Sigmoid colon (tissue), 4 donors: ENCODE measurements at regions not wholly inside any gene's neighbourhood (a gene's known extent, or its start where the extent isn't known, plus 50 kb on each side); places are given as distances from the start of the nearest gene placed in this dataset.

ENCODE experiments used
- POLR2AphosphoS5 ChIP-seq, 4 donors: sonication (generic); formaldehyde crosslinking; IDR thresholded peaks; one replicate each; pipeline ENCODE4 v1.6.1; 2017; ENCODE audit warnings: antibody characterized with exemption in 4 of 4
- TF ChIP-seq, protein P1 (sequence below), 4 experiments: fragments of 450-650 bp in 3 of 4; fragments of 200-600 bp in 1 of 4; IDR thresholded peaks; one replicate each; pipeline ENCODE4 v1.5.1; 2016 to 2019; ENCODE audit warnings: antibody characterized with exemption in 4 of 4, mild to moderate bottlenecking in 3 of 4, moderate library complexity in 2 of 4

DNA sequence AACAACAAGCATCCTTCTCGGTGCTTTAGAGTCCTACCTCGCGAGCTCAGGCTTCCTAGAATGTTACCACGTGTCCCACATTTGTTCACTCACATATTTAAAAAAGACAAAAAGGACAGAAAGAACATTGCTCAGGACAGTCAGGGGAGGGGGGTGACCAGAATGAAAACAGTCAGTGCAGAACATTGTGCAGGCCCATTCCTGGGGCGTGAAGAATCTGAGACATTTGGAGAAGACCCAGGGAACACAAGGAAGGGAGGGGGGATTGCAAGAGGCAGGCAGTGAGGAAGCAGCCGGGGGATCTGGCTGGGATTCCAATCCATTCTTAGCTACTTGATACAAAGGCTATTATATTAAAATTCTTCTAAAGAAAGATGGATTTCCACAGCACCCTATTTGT is 270.4 kb upstream of the CITED2 start:
- TF ChIP-seq POLR2AphosphoS5 (IDR thresholded peaks at IDR 0.05), result peak; percentile 31 to 88 (median 70)
- TF ChIP-seq, protein P1, sequence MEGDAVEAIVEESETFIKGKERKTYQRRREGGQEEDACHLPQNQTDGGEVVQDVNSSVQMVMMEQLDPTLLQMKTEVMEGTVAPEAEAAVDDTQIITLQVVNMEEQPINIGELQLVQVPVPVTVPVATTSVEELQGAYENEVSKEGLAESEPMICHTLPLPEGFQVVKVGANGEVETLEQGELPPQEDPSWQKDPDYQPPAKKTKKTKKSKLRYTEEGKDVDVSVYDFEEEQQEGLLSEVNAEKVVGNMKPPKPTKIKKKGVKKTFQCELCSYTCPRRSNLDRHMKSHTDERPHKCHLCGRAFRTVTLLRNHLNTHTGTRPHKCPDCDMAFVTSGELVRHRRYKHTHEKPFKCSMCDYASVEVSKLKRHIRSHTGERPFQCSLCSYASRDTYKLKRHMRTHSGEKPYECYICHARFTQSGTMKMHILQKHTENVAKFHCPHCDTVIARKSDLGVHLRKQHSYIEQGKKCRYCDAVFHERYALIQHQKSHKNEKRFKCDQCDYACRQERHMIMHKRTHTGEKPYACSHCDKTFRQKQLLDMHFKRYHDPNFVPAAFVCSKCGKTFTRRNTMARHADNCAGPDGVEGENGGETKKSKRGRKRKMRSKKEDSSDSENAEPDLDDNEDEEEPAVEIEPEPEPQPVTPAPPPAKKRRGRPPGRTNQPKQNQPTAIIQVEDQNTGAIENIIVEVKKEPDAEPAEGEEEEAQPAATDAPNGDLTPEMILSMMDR (IDR thresholded peaks at IDR 0.05), result no peak
